ENCODE measurements at regions not wholly inside any gene's neighbourhood (a gene's known extent, or its start where the extent isn't known, plus 50 kb on each side); places are given as distances from the start of the nearest gene placed in this dataset.

- no peak for TF ChIP-seq CTCF (IDR thresholded peaks at IDR 0.05)
- TF ChIP-seq RAD21 (IDR thresholded peaks at IDR 0.05; ENCODE audit: low read length) = no peak
- TF ChIP-seq REST (IDR thresholded peaks at IDR 0.05; ENCODE audit: low read depth, low read length) = no peak
These were observed 100.9 kb upstream of the IGFBP7 start for GRCh38 chr4:57211131-57211530.

Data from SK-N-SH (cell line).